Thymus (tissue), 11 donors: ENCODE measurements at regions not wholly inside any gene's neighbourhood (a gene's known extent, or its start where the extent isn't known, plus 50 kb on each side); places are given as distances from the start of the nearest gene placed in this dataset.

Experiments
- DNase-seq, 9 donors: peaks; one replicate each; pipeline ENCODE4 v3.0.0-alpha.2; 2013; ENCODE audit warnings: low spot score in 9 of 9, low read depth in 6 of 9, missing footprints in 1 of 9
- H3K27ac ChIP-seq, 2 donors: one replicate each; pipeline ENCODE4 v1.5.1; 2013; ENCODE audit warnings: control low read depth in 1 of 2, low read depth in 1 of 2, low read length in 1 of 2, mild to moderate bottlenecking in 1 of 2, moderate library complexity in 1 of 2
- H3K27me3 ChIP-seq, 2 donors: one replicate each; pipeline ENCODE4 v1.5.1; 2013; ENCODE audit warnings: low read length in 1 of 2; ENCODE audit not compliant: control insufficient read depth in 2 of 2, insufficient read depth in 1 of 2
- H3K36me3 ChIP-seq, 2 donors: one replicate each; pipeline ENCODE4 v1.5.1; 2013; ENCODE audit warnings: low read length in 1 of 2, mild to moderate bottlenecking in 1 of 2, moderate library complexity in 1 of 2; ENCODE audit not compliant: control insufficient read depth in 2 of 2, insufficient read depth in 2 of 2
- H3K4me1 ChIP-seq, 2 donors: one replicate each; pipeline ENCODE4 v1.5.1; 2013; ENCODE audit warnings: low read length in 2 of 2; ENCODE audit not compliant: control insufficient read depth in 2 of 2, insufficient read depth in 2 of 2
- H3K4me3 ChIP-seq, 2 donors: one replicate each; pipeline ENCODE4 v1.5.1; 2013; ENCODE audit warnings: low read length in 2 of 2, control low read depth in 1 of 2, mild to moderate bottlenecking in 1 of 2
- H3K9me3 ChIP-seq, 2 donors: one replicate each; pipeline ENCODE4 v1.5.1; 2013; ENCODE audit warnings: low read length in 1 of 2, mild to moderate bottlenecking in 1 of 2; ENCODE audit not compliant: control insufficient read depth in 2 of 2, insufficient read depth in 1 of 2
- WGBS: extraction: QIAGEN DNeasy Blood & Tissue Kit; methylation state at CpG from one replicate; pipeline ENCODE4 v1.1.7; 2013; 5-methylcytosine and 5-hydroxymethylcytosine counted together
- donor health status: healthy.

DNA sequence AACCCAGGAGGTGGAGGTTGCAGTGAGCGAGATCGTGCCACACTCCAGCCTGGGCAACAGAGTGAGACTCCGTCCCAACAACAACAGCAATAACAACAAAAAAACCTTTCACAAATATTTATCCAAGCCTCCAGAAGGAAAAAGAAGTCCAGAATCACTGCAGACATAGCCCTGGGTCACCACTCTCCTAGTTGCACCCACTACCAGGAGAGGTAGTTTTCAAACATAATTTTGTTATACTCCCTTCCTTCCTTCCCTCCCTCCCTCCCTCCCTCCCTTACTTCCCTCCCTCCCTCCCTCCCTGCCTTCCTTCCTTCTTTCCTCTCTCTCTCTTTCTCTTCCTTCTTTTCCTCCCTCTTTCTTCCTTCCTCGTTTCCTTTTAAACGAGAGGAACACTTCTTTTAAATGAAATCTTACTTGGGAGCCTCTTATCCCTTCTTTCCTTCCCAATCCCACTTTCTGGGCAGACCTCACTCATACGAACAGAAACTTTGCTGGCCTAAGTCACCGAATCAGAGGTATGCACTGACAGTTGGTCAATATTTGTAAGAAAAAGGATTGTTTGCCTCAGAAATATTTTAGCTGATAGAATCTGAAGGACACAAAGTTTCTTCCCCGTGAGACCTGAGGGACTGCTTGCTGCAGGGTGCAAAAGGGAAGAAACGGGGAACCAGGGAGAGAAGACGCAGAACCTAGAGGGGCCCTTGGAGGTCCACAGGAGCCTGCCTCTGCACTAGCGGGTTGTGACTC is 88.1 kb upstream of the AGAP1 start:
- Histone ChIP-seq H3K4me3 (no peak overlapping the region), H3K4me1 (no peaks in the 10 kb centered on the region), H3K9me3 (no peaks in the 10 kb centered on the region), H3K27me3 (no peaks in the 10 kb centered on the region), H3K27ac (no peak overlapping the region), H3K36me3 (no peaks in the 10 kb centered on the region)
- no peak for DNase-seq
- 80% methylated on average over 11 of the region's 11 CpGs for WGBS

DNA sequence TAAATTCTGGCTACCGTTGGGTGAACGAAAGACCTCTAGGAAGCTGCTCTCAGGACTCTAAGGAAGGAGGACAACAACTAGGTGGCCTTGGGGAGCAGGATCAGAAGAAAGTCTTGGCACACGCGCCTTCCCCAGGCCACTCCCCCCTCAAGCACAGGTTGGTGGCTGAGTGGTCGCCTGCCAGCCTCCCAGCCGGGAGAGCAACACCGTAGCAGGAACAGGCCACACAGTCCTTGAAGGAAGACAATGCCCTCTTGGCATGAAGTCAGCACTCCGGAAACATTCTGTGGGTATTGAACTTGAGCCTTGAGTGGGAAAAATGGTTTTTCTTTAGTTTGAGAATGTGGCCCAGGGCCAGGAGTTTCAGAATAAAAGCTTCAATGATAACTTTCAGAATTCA is 87.4 kb upstream of the AGAP1 start:
- DNase-seq, result no peak
- Histone ChIP-seq H3K4me3 (no peak overlapping the region), H3K4me1 (no peaks in the 10 kb centered on the region), H3K27ac (no peak overlapping the region), H3K27me3 (no peaks in the 10 kb centered on the region), H3K36me3 (no peaks in the 10 kb centered on the region), H3K9me3 (no peaks in the 10 kb centered on the region)
- WGBS, result 85% methylated on average over 8 of the region's 8 CpGs

DNA sequence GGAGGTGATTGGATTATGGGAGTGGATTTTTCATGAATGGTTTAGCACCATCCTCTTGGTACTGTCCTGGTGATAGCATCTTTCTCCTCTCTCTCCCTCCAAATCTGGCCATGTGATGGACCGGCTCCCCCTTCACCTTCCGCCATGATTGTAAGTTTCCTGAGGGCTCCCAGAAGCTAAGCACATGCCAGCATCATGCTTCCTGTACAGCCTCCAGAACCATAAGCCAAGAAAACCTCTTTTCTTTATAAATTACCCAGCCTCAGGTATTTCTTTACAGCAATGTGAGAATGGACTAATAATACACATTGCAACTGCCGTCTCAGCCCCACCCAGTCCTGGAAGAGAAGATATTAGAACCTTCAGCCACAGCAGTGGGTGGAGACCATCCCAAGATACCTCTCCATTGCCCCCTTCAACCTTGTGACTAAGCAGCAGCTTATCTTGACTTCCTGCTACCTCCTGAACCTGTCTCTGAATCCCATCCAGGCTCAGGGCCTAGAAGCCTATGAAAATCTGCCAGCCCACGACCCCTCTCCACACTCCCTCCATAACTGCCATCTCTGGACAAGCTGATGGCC is 81.8 kb upstream of the AGAP1 start:
- WGBS, result 88% methylated on average over 4 of the region's 4 CpGs
- DNase-seq, result no peak
- no peaks in the 10 kb centered on the region for H3K9me3 ChIP-seq

DNA sequence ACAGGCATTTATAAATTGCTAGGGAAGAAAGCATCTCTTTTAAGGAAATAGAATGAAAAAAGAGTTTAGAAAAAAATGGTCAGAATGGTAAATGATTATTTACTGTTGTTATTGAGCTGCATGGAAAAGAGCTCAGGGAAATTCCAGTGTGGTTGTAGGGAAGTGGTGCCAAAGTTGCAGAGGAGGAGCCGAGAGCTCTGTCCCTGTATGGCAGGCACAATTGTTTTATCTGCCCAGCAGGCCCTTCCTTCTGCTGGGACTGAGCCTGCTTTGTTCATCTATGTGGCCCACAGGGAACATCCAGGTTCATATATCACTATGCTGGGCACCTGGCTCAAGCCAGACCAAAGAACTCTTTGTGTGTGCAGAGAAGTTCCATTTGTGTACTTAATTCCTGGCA is 80.8 kb upstream of the AGAP1 start:
- DNase-seq, result no peak
- no peak overlapping the region for H3K4me3 ChIP-seq
- WGBS, result 79% methylated on average over 1 of the region's 1 CpG
- no peaks in the 10 kb centered on the region for H3K9me3 ChIP-seq
- no peaks in the 10 kb centered on the region for H3K36me3 ChIP-seq
- no peaks in the 10 kb centered on the region for H3K4me1 ChIP-seq
- H3K27me3 ChIP-seq, result no peaks in the 10 kb centered on the region
- H3K27ac ChIP-seq, result no peak overlapping the region

More for the DNA sequence above, 81.8 kb upstream of the AGAP1 start:
- Histone ChIP-seq H3K4me1 (no peaks in the 10 kb centered on the region), H3K27ac (no peak overlapping the region), H3K27me3 (no peaks in the 10 kb centered on the region), H3K36me3 (no peaks in the 10 kb centered on the region), H3K4me3 (no peak overlapping the region)

DNA sequence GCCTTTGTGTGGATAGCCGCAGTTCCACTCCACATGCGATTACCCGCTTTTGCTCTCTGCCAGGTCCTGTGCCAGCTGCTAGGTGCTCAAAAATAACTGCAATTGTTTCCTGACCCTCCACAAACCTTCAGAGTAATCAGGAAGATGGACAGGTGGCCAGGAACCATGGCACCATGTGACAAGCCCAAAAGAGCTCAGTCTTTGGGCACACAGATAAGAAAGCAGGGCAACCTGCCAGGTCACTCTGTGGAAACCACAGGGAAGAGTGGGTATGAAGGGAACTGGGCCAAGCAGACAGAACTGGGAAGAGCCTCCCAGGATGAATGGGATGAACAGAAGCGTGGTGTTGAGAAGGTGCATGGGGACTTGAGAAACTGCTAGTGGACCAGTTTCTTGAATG is 79.4 kb upstream of the AGAP1 start:
- Histone ChIP-seq H3K9me3 (no peaks in the 10 kb centered on the region), H3K36me3 (no peaks in the 10 kb centered on the region), H3K4me3 (no peak overlapping the region), H3K27ac (no peak overlapping the region), H3K4me1 (no peaks in the 10 kb centered on the region), H3K27me3 (no peaks in the 10 kb centered on the region)
- DNase-seq, result no peak
- 93% methylated on average over 4 of the region's 4 CpGs for WGBS

DNA sequence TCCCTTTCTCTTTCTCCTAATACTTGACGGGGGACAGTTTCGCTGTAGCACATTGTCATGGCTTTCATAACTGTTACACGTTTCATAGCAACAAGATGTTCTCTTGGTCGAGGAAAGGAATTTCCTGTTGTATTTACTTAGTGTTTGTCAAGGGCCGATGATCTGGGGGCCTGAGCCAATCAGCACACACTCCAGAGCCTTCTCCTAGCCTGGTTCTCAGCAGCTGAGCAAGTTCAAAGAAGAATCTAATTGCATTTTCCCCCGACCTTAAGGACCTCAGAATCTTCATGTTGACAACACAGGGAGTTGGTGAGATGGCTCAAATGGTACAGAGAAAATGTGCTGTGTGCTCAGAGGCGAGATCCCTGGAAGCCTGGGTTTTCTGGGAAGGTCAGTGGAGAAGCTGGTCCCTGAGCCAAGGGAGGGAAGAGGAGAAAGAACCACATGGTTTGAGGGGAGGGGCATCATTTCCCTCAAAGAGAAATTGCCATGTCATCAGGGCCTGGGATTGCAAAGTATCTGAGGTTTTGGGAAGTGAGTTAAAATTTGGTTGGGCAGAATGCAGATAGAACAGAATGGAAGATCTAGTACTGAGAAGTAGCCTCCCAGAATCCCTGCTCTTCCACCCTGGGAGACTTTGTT is 76.9 kb upstream of the AGAP1 start:
- Histone ChIP-seq H3K27ac (no peak overlapping the region), H3K4me1 (no peaks in the 10 kb centered on the region), H3K36me3 (no peaks in the 10 kb centered on the region), H3K9me3 (no peaks in the 10 kb centered on the region), H3K27me3 (no peaks in the 10 kb centered on the region), H3K4me3 (no peak overlapping the region)
- WGBS, result 54% methylated on average over 7 of the region's 7 CpGs
- DNase-seq, result no peak

DNA sequence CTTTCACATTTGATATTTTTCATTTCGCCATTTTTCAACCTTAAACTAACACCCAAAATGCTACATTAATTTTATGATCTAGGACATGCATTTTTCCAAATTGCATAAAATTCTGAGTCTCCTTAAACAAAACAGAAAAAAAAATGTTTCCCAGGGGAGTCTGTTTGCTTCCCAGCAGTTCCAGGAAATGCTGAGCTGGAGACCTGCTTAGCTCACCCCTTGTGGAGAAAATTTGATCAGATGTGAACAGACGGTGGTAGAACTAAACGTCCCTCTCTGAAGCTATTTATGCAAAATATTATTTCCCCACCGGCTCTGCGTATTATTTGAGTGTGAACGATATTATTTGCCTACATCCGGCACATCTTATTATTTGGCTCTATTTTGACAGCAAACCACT is 74.9 kb upstream of the AGAP1 start:
- no peaks in the 10 kb centered on the region for H3K4me1 ChIP-seq
- no peaks in the 10 kb centered on the region for H3K36me3 ChIP-seq
- no peak overlapping the region for H3K27ac ChIP-seq
- H3K9me3 ChIP-seq, result no peaks in the 10 kb centered on the region
- no peak overlapping the region for H3K4me3 ChIP-seq
- no peak for DNase-seq
- H3K27me3 ChIP-seq, result no peaks in the 10 kb centered on the region
- WGBS, result 85% methylated on average over 7 of the region's 7 CpGs

DNA sequence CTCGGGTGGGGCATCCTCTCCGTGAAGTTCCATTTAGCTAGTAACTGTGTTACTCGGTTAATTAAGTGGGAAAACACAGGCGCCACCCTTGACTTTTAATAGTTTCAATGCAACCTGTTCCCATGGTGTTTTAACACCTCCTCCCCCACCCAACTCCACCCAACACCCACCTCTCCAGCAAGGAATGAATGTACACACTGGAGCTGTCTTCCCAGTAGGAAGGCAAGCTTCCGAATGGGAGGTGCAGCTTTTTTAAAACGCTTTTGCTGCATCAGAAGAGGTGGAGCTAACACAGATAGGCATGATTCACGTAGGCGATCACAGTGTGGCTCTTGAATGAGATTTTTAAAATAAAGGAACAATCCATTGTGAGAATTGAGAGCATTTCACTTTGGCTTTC is 73.8 kb upstream of the AGAP1 start:
- Histone ChIP-seq H3K9me3 (no peaks in the 10 kb centered on the region), H3K4me1 (no peaks in the 10 kb centered on the region), H3K27me3 (no peaks in the 10 kb centered on the region), H3K36me3 (no peaks in the 10 kb centered on the region), H3K4me3 (no peak overlapping the region), H3K27ac (no peak overlapping the region)
- no peak for DNase-seq
- WGBS, result 87% methylated on average over 8 of the region's 8 CpGs

DNA sequence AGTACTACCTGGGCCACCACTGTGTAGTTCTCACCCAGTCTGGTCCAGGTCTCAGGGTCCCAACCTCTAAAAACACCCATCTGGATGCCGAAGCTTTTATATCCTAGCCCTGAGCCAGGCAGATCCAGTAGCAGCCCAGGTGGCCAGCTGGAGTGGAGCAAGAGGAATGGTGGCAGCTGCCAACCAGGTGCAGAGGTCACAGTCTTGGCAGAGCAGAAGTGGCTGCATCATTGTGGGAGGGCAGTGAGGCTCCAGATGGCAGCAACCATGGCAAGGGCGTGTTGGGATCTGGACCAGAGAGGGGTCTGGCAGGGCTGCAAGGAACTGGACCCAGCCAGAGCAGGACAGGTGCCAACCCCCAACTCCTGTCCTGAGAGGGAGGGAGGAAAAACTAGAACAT is 72.2 kb upstream of the AGAP1 start:
- no peak overlapping the region for H3K27ac ChIP-seq
- no peak for DNase-seq
- no peaks in the 10 kb centered on the region for H3K9me3 ChIP-seq
- no peak overlapping the region for H3K4me3 ChIP-seq
- H3K27me3 ChIP-seq, result no peaks in the 10 kb centered on the region
- no peaks in the 10 kb centered on the region for H3K4me1 ChIP-seq
- WGBS, result 86% methylated on average over 2 of the region's 2 CpGs
- no peaks in the 10 kb centered on the region for H3K36me3 ChIP-seq
